ENCODE measurements at regions not wholly inside any gene's neighbourhood (a gene's known extent, or its start where the extent isn't known, plus 50 kb on each side); places are given as distances from the start of the nearest gene placed in this dataset.

DNA sequence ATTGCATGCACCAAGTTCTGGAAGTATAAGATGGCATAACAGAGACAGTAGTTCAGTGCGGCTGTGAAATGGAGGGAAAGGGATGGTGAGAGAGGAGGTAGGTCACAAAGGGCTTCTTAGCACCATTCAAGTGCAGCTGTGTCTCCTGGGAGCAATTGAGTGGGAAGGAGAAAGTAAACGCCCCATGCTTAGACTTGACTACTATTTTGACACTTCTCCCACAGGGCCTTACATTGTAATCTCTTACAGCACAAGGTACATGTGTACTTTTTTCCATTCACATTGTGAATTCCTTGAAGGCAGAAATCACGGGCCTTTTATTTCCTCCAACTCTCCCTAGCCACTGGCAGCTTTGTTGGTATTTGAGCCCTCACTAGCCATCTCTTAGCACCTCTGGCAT, 239.6 kb upstream of the FOXD3 start:
- TF ChIP-seq, protein P1, sequence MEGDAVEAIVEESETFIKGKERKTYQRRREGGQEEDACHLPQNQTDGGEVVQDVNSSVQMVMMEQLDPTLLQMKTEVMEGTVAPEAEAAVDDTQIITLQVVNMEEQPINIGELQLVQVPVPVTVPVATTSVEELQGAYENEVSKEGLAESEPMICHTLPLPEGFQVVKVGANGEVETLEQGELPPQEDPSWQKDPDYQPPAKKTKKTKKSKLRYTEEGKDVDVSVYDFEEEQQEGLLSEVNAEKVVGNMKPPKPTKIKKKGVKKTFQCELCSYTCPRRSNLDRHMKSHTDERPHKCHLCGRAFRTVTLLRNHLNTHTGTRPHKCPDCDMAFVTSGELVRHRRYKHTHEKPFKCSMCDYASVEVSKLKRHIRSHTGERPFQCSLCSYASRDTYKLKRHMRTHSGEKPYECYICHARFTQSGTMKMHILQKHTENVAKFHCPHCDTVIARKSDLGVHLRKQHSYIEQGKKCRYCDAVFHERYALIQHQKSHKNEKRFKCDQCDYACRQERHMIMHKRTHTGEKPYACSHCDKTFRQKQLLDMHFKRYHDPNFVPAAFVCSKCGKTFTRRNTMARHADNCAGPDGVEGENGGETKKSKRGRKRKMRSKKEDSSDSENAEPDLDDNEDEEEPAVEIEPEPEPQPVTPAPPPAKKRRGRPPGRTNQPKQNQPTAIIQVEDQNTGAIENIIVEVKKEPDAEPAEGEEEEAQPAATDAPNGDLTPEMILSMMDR (conservative IDR thresholded peaks at IDR 0.05): no peak
- TF ChIP-seq EZH2 (IDR thresholded peaks at IDR 0.05; ENCODE audit: low read depth): no peak
